ENCODE measurements at regions not wholly inside any gene's neighbourhood (a gene's known extent, or its start where the extent isn't known, plus 50 kb on each side); places are given as distances from the start of the nearest gene placed in this dataset.

DNA sequence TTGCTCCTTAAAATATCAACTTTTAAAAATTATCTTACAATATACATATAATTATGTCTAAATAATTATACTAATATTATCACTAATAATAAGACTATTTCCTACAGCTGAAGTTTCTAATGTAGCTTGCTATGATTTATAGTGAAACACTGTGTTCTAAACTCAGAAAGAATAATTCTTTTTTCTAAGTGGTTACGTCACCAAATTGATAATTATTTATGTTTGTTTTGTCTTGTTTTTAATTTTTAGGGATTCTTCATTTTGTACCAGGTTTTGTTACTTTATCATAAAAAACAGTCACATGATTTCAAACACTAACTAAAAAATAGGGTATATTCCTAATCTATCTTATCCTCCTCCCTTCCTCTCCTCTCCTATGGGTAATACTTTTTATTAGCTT, 662.1 kb downstream of the FRK start:
- Histone ChIP-seq H3K4me3 (ENCODE audit: low read depth, low read length) (no peak overlapping the region), H3K36me3 (ENCODE audit: control insufficient read depth, insufficient read depth, low read length) (no peaks in the 10 kb centered on the region), H3K27me3 (ENCODE audit: control insufficient read depth, insufficient read depth, low read length) (no peaks in the 10 kb centered on the region)
- TF ChIP-seq, protein P1, sequence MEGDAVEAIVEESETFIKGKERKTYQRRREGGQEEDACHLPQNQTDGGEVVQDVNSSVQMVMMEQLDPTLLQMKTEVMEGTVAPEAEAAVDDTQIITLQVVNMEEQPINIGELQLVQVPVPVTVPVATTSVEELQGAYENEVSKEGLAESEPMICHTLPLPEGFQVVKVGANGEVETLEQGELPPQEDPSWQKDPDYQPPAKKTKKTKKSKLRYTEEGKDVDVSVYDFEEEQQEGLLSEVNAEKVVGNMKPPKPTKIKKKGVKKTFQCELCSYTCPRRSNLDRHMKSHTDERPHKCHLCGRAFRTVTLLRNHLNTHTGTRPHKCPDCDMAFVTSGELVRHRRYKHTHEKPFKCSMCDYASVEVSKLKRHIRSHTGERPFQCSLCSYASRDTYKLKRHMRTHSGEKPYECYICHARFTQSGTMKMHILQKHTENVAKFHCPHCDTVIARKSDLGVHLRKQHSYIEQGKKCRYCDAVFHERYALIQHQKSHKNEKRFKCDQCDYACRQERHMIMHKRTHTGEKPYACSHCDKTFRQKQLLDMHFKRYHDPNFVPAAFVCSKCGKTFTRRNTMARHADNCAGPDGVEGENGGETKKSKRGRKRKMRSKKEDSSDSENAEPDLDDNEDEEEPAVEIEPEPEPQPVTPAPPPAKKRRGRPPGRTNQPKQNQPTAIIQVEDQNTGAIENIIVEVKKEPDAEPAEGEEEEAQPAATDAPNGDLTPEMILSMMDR (IDR thresholded peaks at IDR 0.05; ENCODE audit: insufficient read depth, low read depth, low read length) = no peak
- ChIA-PET CTCF (no interaction called here), POLR2A (no interaction called here)
- no peak for DNase-seq (ENCODE audit: low read depth)

DNA sequence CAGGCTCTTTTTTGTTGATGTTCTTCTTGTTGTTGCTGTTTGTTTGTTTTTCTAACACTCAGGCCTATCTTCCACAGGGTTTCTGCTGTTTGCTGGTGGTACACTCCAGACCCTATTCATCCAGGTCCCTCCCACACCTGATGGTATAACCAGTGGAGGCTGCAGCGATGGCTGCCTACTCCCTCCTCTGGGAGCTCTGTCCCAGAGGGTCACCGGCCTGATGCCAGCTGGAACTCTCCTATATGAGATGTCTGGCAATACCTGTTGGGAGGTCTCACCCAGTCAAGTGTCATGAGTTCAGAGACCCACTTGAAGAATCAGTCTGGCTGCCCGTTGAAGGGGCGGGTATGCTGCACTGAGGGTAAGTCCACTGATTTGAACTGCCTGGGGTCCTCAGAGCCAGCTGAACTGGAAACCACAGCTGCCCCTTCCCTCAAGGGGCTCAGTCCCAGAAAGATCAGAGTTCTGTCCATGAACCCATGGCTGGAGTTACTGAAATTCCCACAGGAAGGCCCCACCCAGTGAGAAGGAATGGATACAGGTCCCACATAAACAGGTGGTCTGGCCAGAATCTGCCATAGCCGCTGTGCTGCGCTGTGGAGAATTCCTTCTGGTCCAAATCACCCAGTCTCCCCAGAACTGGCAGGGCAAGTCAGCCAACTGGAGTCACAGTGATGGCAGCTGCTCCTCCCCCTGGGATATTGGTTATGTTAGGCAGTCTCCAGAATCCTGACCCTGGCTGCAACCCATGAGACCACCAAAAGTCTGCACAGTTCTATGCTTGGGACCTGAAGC, 664.4 kb downstream of the FRK start:
- Histone ChIP-seq H3K36me3 (ENCODE audit: control insufficient read depth, insufficient read depth, low read length) (no peaks in the 10 kb centered on the region), H3K27me3 (ENCODE audit: control insufficient read depth, insufficient read depth, low read length) (no peaks in the 10 kb centered on the region), H3K4me3 (ENCODE audit: low read depth, low read length) (no peak overlapping the region)
- no peak for DNase-seq (ENCODE audit: low read depth)
- ChIA-PET CTCF (no interaction called here), POLR2A (no interaction called here)
- TF ChIP-seq, protein P1 (IDR thresholded peaks at IDR 0.05; ENCODE audit: insufficient read depth, low read depth, low read length) = no peak

DNA sequence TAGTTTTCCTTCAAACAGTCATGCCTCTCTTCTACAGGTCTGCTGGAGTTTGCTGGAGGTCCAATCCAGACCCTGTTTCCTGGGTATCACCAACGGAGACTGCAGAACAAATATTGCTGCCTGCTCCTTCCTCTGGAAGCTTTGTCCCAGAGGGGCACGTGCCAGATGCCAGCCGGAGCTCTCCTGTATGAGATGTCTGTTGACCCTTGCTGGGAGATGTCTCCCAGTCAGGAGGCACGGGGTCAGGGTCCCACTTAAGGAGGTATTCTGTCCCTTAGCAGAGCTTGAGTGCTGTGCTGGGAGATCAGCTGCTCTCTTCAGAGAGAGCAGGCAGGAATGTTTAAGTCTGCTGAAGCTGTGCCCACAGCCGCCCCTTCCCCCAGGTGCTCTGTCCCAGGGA, 666.9 kb downstream of the FRK start:
- no peak for DNase-seq (ENCODE audit: low read depth)
- H3K36me3 ChIP-seq (ENCODE audit: control insufficient read depth, insufficient read depth, low read length) = no peaks in the 10 kb centered on the region
- ChIA-PET CTCF (no interaction called here), POLR2A (no interaction called here)
- H3K27me3 ChIP-seq (ENCODE audit: control insufficient read depth, insufficient read depth, low read length) = no peaks in the 10 kb centered on the region
- TF ChIP-seq, protein P1 (IDR thresholded peaks at IDR 0.05; ENCODE audit: insufficient read depth, low read depth, low read length) = no peak
- no peak overlapping the region for H3K4me3 ChIP-seq (ENCODE audit: low read depth, low read length)

DNA sequence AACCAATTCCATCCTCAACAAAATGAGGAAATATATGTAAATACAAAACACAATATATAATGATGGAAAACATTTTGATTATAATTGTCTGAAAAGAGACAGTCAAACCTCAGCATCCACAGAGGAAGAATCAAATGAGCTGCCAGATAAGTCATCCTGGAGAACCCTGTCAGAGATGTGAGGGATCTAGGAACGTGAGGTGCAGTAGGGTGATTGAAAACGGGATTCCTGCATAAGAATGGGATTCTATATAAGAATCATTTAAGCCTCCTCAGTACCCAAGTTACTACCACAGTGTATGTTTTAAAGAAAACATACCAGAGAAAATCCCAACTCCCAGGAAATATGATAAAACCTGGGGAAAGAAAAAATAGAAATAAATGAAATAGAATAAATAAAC, 690.5 kb downstream of the FRK start:
- POLR2A ChIA-PET = no interaction called here
- H3K27me3 ChIP-seq (ENCODE audit: control insufficient read depth, insufficient read depth, low read length) = no peaks in the 10 kb centered on the region
- H3K36me3 ChIP-seq (ENCODE audit: control insufficient read depth, insufficient read depth, low read length) = no peaks in the 10 kb centered on the region
- CTCF ChIA-PET = no interaction called here
- TF ChIP-seq, protein P1 (IDR thresholded peaks at IDR 0.05; ENCODE audit: insufficient read depth, low read depth, low read length) = no peak
- no peak overlapping the region for H3K4me3 ChIP-seq (ENCODE audit: low read depth, low read length)
- no peak for DNase-seq (ENCODE audit: low read depth)

DNA sequence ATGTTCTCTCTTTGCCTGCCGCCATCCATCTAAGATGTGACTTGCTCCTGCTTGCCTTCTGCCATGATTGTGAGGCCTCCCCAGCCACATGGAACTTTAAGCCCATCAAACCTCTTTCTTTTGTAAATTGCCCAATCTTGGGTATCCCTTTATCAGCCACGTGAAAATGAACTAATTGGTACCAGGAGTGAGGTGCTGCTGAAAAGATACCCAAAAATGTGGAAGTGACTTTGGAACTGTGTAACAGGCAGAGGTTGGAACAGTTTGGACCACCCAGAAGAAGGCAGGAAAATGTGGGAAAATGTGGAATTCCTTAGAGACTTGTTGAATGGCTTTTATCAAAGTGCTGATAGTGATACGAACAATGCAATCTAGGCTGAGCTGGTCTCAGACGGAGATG, 694.9 kb downstream of the FRK start:
- H3K4me3 ChIP-seq (ENCODE audit: low read depth, low read length) = no peak overlapping the region
- DNase-seq (ENCODE audit: low read depth) = no peak
- H3K27me3 ChIP-seq (ENCODE audit: control insufficient read depth, insufficient read depth, low read length) = no peaks in the 10 kb centered on the region
- CTCF ChIA-PET = no interaction called here
- TF ChIP-seq, protein P1 (IDR thresholded peaks at IDR 0.05; ENCODE audit: insufficient read depth, low read depth, low read length) = no peak
- POLR2A ChIA-PET = no interaction called here
- no peaks in the 10 kb centered on the region for H3K36me3 ChIP-seq (ENCODE audit: control insufficient read depth, insufficient read depth, low read length)
